Gastrocnemius medialis (tissue), 4 donors: ENCODE measurements at regions not wholly inside any gene's neighbourhood (a gene's known extent, or its start where the extent isn't known, plus 50 kb on each side); places are given as distances from the start of the nearest gene placed in this dataset.

Source experiments
- ATAC-seq, 2 donors: fragments of 150-250 bp; one replicate each; pipeline ENCODE4 v1.9.1; 2016
- DNase-seq, 2 donors: peaks; one replicate each; pipeline ENCODE4 v3.0.0-alpha.2; 2019
- H3K27ac ChIP-seq, 4 donors: fragments of 200-600 bp; sonication (generic); 1 replicate in 1 of 4; 2 replicates in 3 of 4; pipeline ENCODE4 v1.5.1; 2016 to 2018; ENCODE audit warnings: mild to moderate bottlenecking in 2 of 4, moderate library complexity in 1 of 4
- H3K27me3 ChIP-seq, 3 donors: fragments of 200-600 bp; sonication (generic) in 2 of 3; 1 replicate in 1 of 3; 2 replicates in 2 of 3; pipeline versions ENCODE4 v1.5.1 to v1.6.0; 2016 to 2019; ENCODE audit warnings: mild to moderate bottlenecking in 1 of 3, moderate library complexity in 1 of 3
- H3K36me3 ChIP-seq, 2 donors: fragments of 200-600 bp; sonication (generic) in 1 of 2; one replicate each; pipeline ENCODE4 v1.5.1; 2017 to 2018
- H3K4me1 ChIP-seq, 2 donors: fragments of 200-600 bp; sonication (generic) in 1 of 2; one replicate each; pipeline ENCODE4 v1.5.1; 2016 to 2017; ENCODE audit warnings: mild to moderate bottlenecking in 2 of 2
- H3K4me3 ChIP-seq, 4 donors: fragments of 200-600 bp; sonication (generic) in 3 of 4; 1 replicate in 1 of 4; 2 replicates in 3 of 4; pipeline ENCODE4 v1.5.1; 2016 to 2019; ENCODE audit warnings: mild to moderate bottlenecking in 2 of 4
- H3K9me3 ChIP-seq, 3 donors: fragments of 200-600 bp; sonication (generic) in 2 of 3; 1 replicate in 1 of 3; 2 replicates in 2 of 3; pipeline ENCODE4 v1.5.1; 2016 to 2019
- CTCF ChIP-seq, 5 experiments: fragments of 450-650 bp in 3 of 5; fragments of 200-600 bp in 2 of 5; sonication (generic) in 2 of 5; IDR thresholded peaks in 4 of 5; conservative IDR thresholded peaks in 1 of 5; 1 replicate in 4 of 5; 2 replicates in 1 of 5; pipeline ENCODE4 v1.5.1; 2016 to 2019; ENCODE audit warnings: antibody characterized with exemption in 5 of 5, mild to moderate bottlenecking in 3 of 5, moderate library complexity in 3 of 5
- POLR2A ChIP-seq, 2 donors: fragments of 450-650 bp; IDR thresholded peaks; one replicate each; pipeline ENCODE4 v1.6.1; 2017; ENCODE audit warnings: antibody characterized with exemption in 2 of 2, mild to moderate bottlenecking in 2 of 2, moderate library complexity in 2 of 2
- in situ Hi-C, 4 donors: fragments of 200-750 bp; cut with MboI; loops; one replicate each; pipeline versions ENCODE4 v1.15.0 to v1.8.0; 2017; ENCODE audit warnings: low sequenced_read_pairs in 4 of 4
- intact Hi-C: fragments of 100-400 bp; cut with DNase I; formaldehyde crosslinking; loops from one replicate; pipeline ENCODE4 v1.15.1; 2023; ENCODE audit warnings: low total_unique reads

- DNase-seq (no peak), ATAC-seq (no peak)
- no peaks in the 10 kb centered on the region for H3K27me3 ChIP-seq
- H3K9me3 ChIP-seq = no peaks in the 10 kb centered on the region
- H3K4me1 ChIP-seq = peaks cover 3 to 6% of the 10 kb centered on the region in 2 donors
- H3K27ac ChIP-seq = no peak overlapping the region
- no peak overlapping the region for H3K4me3 ChIP-seq
- no peak for TF ChIP-seq CTCF (IDR thresholded peaks at IDR 0.05 in 4 of 5, conservative IDR thresholded peaks at IDR 0.05 in 1 of 5)
- TF ChIP-seq POLR2A (IDR thresholded peaks at IDR 0.05) = no peak
- H3K36me3 ChIP-seq = no peaks in the 10 kb centered on the region
- intact Hi-C loops (loop anchor here (10.0 kb wide), 1 partner anchor 293 kb away; no protein-coding TSS in a partner anchor), in situ Hi-C loops (loop anchor here in 1 of 4 donors (10.0 kb wide), 1 partner anchor 237 kb away; no protein-coding TSS in a partner anchor)
These were observed 58.3 kb upstream of the HES1 start for GRCh38 chr3:194077602-194078001.

- H3K9me3 ChIP-seq = no peaks in the 10 kb centered on the region
- H3K27ac ChIP-seq = no peak overlapping the region
- no peaks in the 10 kb centered on the region for H3K27me3 ChIP-seq
- peaks cover 8 to 9% of the 10 kb centered on the region in 2 donors for H3K4me1 ChIP-seq
- intact Hi-C loops = loop anchor here (10.0 kb wide), 1 partner anchor 293 kb away; no protein-coding TSS in a partner anchor
- no peak overlapping the region for H3K4me3 ChIP-seq
- in situ Hi-C loops = loop anchor here in 1 of 4 donors (10.0 kb wide), 1 partner anchor 237 kb away; no protein-coding TSS in a partner anchor
- DNase-seq (no peak), ATAC-seq (no peak)
- TF ChIP-seq POLR2A (IDR thresholded peaks at IDR 0.05) (no peak), CTCF (IDR thresholded peaks at IDR 0.05 in 4 of 5, conservative IDR thresholded peaks at IDR 0.05 in 1 of 5) (no peak)
- H3K36me3 ChIP-seq = no peaks in the 10 kb centered on the region
These were observed 57.7 kb upstream of the HES1 start for GRCh38 chr3:194078045-194078821.

- TF ChIP-seq CTCF (IDR thresholded peaks at IDR 0.05 in 4 of 5, conservative IDR thresholded peaks at IDR 0.05 in 1 of 5) = no peak
- TF ChIP-seq POLR2A (IDR thresholded peaks at IDR 0.05) = no peak
- no peak overlapping the region for H3K4me3 ChIP-seq
- no peaks in the 10 kb centered on the region for H3K9me3 ChIP-seq
- DNase-seq = no peak
- no peak for ATAC-seq
- intact Hi-C loops (loop anchor here (10.0 kb wide), 1 partner anchor 295 kb away; no protein-coding TSS in a partner anchor), in situ Hi-C loops (loop anchor here in 1 of 4 donors (10.0 kb wide), 1 partner anchor 235 kb away; no protein-coding TSS in a partner anchor)
- no peaks in the 10 kb centered on the region for H3K36me3 ChIP-seq
- no peaks in the 10 kb centered on the region for H3K27me3 ChIP-seq
- H3K4me1 ChIP-seq = peaks cover 8 to 9% of the 10 kb centered on the region in 2 donors
- H3K27ac ChIP-seq = no peak overlapping the region
These were observed 56.2 kb upstream of the HES1 start for GRCh38 chr3:194079702-194080172.

GRCh38 chr3:194080436-194080835 lies 55.5 kb upstream of the HES1 start:
- Histone ChIP-seq H3K27ac (no peak overlapping the region), H3K27me3 (no peaks in the 10 kb centered on the region), H3K36me3 (no peaks in the 10 kb centered on the region), H3K4me3 (no peak overlapping the region), H3K9me3 (no peaks in the 10 kb centered on the region), H3K4me1 (peaks cover 8 to 9% of the 10 kb centered on the region in 2 donors)
- intact Hi-C loops = no loop called here
- ATAC-seq (no peak), DNase-seq (no peak)
- no peak for TF ChIP-seq POLR2A (IDR thresholded peaks at IDR 0.05)
- TF ChIP-seq CTCF (IDR thresholded peaks at IDR 0.05 in 4 of 5, conservative IDR thresholded peaks at IDR 0.05 in 1 of 5) = no peak
- in situ Hi-C loops = no loop called here
